LNCAP (cell line): ENCODE measurements at regions not wholly inside any gene's neighbourhood (a gene's known extent, or its start where the extent isn't known, plus 50 kb on each side); places are given as distances from the start of the nearest gene placed in this dataset.

ENCODE experiments used
- CTCF ChIP-seq: fragments of 450-650 bp; IDR thresholded peaks from 2 replicates; pipeline ENCODE4 v1.5.1; 2017; ENCODE audit warnings: mild to moderate bottlenecking

DNA sequence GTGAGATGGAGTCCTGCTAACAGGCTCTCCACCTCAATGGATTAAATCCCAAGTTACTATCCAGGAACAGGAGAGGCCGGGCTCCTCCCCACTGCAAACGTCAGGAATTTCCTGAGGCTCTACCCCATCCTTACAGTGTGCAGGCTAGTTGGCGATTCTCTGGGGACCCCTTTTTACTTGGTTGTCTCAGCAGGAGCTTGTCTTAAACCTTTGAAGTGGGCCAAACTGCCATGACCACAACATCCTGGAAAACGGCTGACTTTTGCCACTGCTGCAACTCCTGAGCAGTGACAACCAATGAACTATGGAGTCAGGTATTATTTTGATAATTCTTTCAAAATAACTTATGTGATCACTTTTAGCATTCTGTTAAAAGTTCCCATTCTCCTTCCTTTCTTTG lies 440.9 kb upstream of the CCDC54 start:
- TF ChIP-seq CTCF = no peak

GRCh38 chr3:106942051-106942450 lies 435.2 kb upstream of the CCDC54 start:
- no peak for TF ChIP-seq CTCF

- no peak for TF ChIP-seq CTCF
Observed at GRCh38 chr3:106943071-106943470, 434.2 kb upstream of the CCDC54 start.

DNA sequence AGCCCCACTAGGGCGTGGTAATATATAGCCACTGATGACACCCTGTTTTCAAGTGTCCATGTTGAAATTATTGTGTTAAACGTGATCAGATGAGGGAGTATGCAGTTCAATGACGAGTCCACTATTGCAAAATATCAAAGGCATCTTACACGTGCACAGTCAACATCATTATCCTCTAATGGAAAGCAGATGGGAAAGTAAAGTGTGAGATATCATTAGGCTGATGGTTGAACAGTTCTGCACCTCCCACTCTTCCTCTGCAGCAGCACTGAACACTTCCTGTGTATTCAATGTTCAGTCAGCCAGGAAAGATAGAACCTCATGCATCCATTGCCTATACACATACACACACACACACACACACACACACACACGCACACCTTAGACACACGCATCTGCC lies 431.8 kb upstream of the CCDC54 start:
- TF ChIP-seq CTCF = no peak

DNA sequence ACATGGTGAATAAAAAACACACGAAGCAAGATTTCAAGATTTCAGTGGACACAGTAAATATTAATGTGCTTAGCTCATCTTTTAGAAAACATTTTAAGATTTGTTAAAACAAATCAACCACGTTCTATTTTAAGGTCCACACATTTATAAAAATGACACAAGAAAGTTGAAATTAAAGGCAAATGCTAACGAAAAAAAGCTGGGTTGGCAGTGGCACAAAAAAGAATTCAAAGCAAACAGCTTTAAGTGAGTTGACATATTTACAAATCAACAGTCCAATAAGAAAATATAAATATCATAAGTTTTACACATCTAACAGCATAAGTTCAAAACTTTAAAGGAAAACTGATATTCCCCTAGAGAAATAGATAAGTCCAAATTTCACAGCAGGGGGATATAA lies 430.4 kb upstream of the CCDC54 start:
- TF ChIP-seq CTCF = no peak

DNA sequence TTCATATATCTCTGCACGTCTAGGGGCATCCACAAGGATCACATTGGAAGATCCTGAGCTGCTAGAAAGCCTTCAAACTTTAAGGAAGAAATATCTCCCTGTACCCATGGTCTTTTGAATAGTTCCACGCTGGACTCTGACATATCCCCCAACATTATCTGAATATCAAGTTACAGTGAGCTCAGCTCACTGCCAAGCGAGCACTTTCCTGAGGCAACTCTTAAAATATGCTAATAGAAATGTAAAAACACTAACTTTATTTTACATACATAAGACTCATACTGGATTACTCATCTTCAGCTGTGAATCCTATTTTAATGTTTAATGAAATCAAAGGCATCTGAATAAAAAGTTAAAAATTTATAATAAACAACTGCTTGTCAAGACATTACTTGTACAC lies 420.2 kb upstream of the CCDC54 start:
- TF ChIP-seq CTCF = no peak

DNA sequence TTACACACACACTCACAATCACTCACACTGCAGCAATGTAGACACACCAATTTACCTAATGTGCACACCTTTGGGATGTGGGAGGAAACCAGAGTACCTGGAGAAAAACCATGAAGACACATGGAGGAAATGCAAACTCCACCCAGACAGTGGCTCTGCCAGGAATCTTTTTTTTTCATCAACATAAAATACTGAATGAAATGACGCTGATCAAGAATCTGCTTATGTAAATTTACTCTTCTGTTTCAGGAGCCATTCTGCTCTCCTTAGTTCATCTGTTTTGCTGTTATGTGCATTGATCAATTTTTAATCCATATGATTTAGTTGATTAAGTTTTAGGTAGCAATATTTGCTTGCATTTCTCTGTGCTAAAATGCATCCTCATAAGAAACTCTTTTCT lies 414.2 kb upstream of the CCDC54 start:
- no peak for TF ChIP-seq CTCF

- TF ChIP-seq CTCF = no peak
Observed at GRCh38 chr3:106963442-106963841, 413.8 kb upstream of the CCDC54 start.
